ENCODE measurements at regions not wholly inside any gene's neighbourhood (a gene's known extent, or its start where the extent isn't known, plus 50 kb on each side); places are given as distances from the start of the nearest gene placed in this dataset.

- intact Hi-C loops (cut with micrococcal nuclease): no loop called here
- no peaks in the 10 kb centered on the region for H3K79me2 ChIP-seq (ENCODE audit: insufficient read depth, low read length)
- no peak overlapping the region for H3K4me2 ChIP-seq (ENCODE audit: low read length)
- BruUV-seq (replicated peaks): no TSS peak
- CTCF ChIA-PET: no interaction called here
- POLR2A ChIA-PET: no interaction called here
- H3K9ac ChIP-seq (ENCODE audit: low read length): no peak overlapping the region
- TF ChIP-seq SP1 (IDR thresholded peaks at IDR 0.05; ENCODE audit: low read depth): no peak
- TF ChIP-seq ELF1 (IDR thresholded peaks at IDR 0.05; ENCODE audit: borderline replicate concordance, low read depth): no peak
- no peak for TF ChIP-seq SIN3A (IDR thresholded peaks at IDR 0.05; ENCODE audit: low read depth)
- TF ChIP-seq EGR1 (IDR thresholded peaks at IDR 0.05; ENCODE audit: low read depth): no peak
- no peak for TF ChIP-seq CEBPB (IDR thresholded peaks at IDR 0.05; ENCODE audit: low read depth)
- H4K20me1 ChIP-seq (ENCODE audit: insufficient read depth): no peaks in the 10 kb centered on the region
- ATAC-seq (no peak), DNase-seq (ENCODE audit: low read depth, low spot score) (no peak)
- no peaks in the 10 kb centered on the region for H3K36me3 ChIP-seq (ENCODE audit: control insufficient read depth in 1 of 2, insufficient read depth in 2 of 2, low read length in 2 of 2)
- RAD21 ChIA-PET (ENCODE audit: low non-redundant PET in 1 of 2, low total read pairs in 2 of 2, uncharacterized antibody in 2 of 2, unreplicated experiment in 2 of 2): no interaction called here
- no peaks in the 10 kb centered on the region for H3K9me3 ChIP-seq (ENCODE audit: control insufficient read depth in 1 of 2, insufficient read depth in 1 of 2, low read depth in 1 of 2, low read length in 2 of 2)
- no peaks in the 10 kb centered on the region for H3K4me1 ChIP-seq (ENCODE audit: control insufficient read depth in 1 of 2, insufficient read depth in 2 of 2, low read length in 2 of 2)
- no peaks in the 10 kb centered on the region for H3K27me3 ChIP-seq (ENCODE audit: insufficient read depth, low read length)
- no peaks in the 10 kb centered on the region for H3K9me2 ChIP-seq (ENCODE audit: insufficient read depth)
- H3K27ac ChIP-seq (ENCODE audit: low read depth, low read length): no peak overlapping the region
- no peak overlapping the region for H3K4me3 ChIP-seq (replicated peaks in 1 of 2; ENCODE audit: low read depth in 1 of 2, low read length in 2 of 2)
- no peak overlapping the region for H2AFZ ChIP-seq (ENCODE audit: low read depth, low read length, poor library complexity, severe bottlenecking)
Observed at GRCh38 chr1:173344034-173344743, 132.9 kb upstream of the PRDX6 start.

- ChIA-PET RAD21 (ENCODE audit: low non-redundant PET in 1 of 2, low total read pairs in 2 of 2, uncharacterized antibody in 2 of 2, unreplicated experiment in 2 of 2) (no interaction called here), POLR2A (no interaction called here), CTCF (no interaction called here)
- Histone ChIP-seq H3K4me1 (ENCODE audit: control insufficient read depth in 1 of 2, insufficient read depth in 2 of 2, low read length in 2 of 2) (no peaks in the 10 kb centered on the region), H3K9me2 (ENCODE audit: insufficient read depth) (no peaks in the 10 kb centered on the region), H3K27ac (ENCODE audit: low read depth, low read length) (no peak overlapping the region), H3K9ac (ENCODE audit: low read length) (no peak overlapping the region), H3K27me3 (ENCODE audit: insufficient read depth, low read length) (no peaks in the 10 kb centered on the region), H3K79me2 (ENCODE audit: insufficient read depth, low read length) (no peaks in the 10 kb centered on the region), H4K20me1 (ENCODE audit: insufficient read depth) (no peaks in the 10 kb centered on the region), H3K9me3 (ENCODE audit: control insufficient read depth in 1 of 2, insufficient read depth in 1 of 2, low read depth in 1 of 2, low read length in 2 of 2) (no peaks in the 10 kb centered on the region), H3K36me3 (ENCODE audit: control insufficient read depth in 1 of 2, insufficient read depth in 2 of 2, low read length in 2 of 2) (no peaks in the 10 kb centered on the region), H2AFZ (ENCODE audit: low read depth, low read length, poor library complexity, severe bottlenecking) (no peak overlapping the region), H3K4me2 (ENCODE audit: low read length) (no peak overlapping the region), H3K4me3 (replicated peaks in 1 of 2; ENCODE audit: low read depth in 1 of 2, low read length in 2 of 2) (no peak overlapping the region)
- BruUV-seq (replicated peaks): no TSS peak
- ATAC-seq (no peak), DNase-seq (ENCODE audit: low read depth, low spot score) (no peak)
- intact Hi-C loops (cut with micrococcal nuclease): no loop called here
- no peak for TF ChIP-seq POLR2AphosphoS5 (IDR thresholded peaks at IDR 0.05; ENCODE audit: low read depth, low read length)
- TF ChIP-seq CEBPB (IDR thresholded peaks at IDR 0.05; ENCODE audit: low read depth): no peak
- TF ChIP-seq TCF7L2 (IDR thresholded peaks at IDR 0.05; ENCODE audit: borderline replicate concordance, extremely low read depth, insufficient read depth, insufficient read length): no peak
- TF ChIP-seq, protein P1, sequence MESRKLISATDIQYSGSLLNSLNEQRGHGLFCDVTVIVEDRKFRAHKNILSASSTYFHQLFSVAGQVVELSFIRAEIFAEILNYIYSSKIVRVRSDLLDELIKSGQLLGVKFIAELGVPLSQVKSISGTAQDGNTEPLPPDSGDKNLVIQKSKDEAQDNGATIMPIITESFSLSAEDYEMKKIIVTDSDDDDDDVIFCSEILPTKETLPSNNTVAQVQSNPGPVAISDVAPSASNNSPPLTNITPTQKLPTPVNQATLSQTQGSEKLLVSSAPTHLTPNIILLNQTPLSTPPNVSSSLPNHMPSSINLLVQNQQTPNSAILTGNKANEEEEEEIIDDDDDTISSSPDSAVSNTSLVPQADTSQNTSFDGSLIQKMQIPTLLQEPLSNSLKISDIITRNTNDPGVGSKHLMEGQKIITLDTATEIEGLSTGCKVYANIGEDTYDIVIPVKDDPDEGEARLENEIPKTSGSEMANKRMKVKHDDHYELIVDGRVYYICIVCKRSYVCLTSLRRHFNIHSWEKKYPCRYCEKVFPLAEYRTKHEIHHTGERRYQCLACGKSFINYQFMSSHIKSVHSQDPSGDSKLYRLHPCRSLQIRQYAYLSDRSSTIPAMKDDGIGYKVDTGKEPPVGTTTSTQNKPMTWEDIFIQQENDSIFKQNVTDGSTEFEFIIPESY (IDR thresholded peaks at IDR 0.05; ENCODE audit: extremely low read depth, insufficient replicate concordance, low read length): no peak
- TF ChIP-seq, protein P2, sequence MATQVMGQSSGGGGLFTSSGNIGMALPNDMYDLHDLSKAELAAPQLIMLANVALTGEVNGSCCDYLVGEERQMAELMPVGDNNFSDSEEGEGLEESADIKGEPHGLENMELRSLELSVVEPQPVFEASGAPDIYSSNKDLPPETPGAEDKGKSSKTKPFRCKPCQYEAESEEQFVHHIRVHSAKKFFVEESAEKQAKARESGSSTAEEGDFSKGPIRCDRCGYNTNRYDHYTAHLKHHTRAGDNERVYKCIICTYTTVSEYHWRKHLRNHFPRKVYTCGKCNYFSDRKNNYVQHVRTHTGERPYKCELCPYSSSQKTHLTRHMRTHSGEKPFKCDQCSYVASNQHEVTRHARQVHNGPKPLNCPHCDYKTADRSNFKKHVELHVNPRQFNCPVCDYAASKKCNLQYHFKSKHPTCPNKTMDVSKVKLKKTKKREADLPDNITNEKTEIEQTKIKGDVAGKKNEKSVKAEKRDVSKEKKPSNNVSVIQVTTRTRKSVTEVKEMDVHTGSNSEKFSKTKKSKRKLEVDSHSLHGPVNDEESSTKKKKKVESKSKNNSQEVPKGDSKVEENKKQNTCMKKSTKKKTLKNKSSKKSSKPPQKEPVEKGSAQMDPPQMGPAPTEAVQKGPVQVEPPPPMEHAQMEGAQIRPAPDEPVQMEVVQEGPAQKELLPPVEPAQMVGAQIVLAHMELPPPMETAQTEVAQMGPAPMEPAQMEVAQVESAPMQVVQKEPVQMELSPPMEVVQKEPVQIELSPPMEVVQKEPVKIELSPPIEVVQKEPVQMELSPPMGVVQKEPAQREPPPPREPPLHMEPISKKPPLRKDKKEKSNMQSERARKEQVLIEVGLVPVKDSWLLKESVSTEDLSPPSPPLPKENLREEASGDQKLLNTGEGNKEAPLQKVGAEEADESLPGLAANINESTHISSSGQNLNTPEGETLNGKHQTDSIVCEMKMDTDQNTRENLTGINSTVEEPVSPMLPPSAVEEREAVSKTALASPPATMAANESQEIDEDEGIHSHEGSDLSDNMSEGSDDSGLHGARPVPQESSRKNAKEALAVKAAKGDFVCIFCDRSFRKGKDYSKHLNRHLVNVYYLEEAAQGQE (IDR thresholded peaks at IDR 0.05; ENCODE audit: low read depth): no peak
- no peak for TF ChIP-seq RAD21 (IDR thresholded peaks at IDR 0.05; ENCODE audit: low read depth)
- no peak for TF ChIP-seq CBX3 (IDR thresholded peaks at IDR 0.05; ENCODE audit: low read depth)
- TF ChIP-seq EZH2 (IDR thresholded peaks at IDR 0.05): no peak
- TF ChIP-seq ELF1 (IDR thresholded peaks at IDR 0.05; ENCODE audit: borderline replicate concordance, low read depth): no peak
- TF ChIP-seq, protein P3, sequence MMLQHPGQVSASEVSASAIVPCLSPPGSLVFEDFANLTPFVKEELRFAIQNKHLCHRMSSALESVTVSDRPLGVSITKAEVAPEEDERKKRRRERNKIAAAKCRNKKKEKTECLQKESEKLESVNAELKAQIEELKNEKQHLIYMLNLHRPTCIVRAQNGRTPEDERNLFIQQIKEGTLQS (IDR thresholded peaks at IDR 0.05): no peak
- TF ChIP-seq ZNF274 (IDR thresholded peaks at IDR 0.05; ENCODE audit: low read depth, low read length): no peak
- no peak for TF ChIP-seq SRF (IDR thresholded peaks at IDR 0.05; ENCODE audit: low read depth)
Observed at GRCh38 chr1:173347282-173347818, 129.8 kb upstream of the PRDX6 start.
